Heart right ventricle (tissue), 16 donors: ENCODE measurements at regions not wholly inside any gene's neighbourhood (a gene's known extent, or its start where the extent isn't known, plus 50 kb on each side); places are given as distances from the start of the nearest gene placed in this dataset.

Experiments used
- ATAC-seq, 8 donors: fragments of 200-7000 bp; cut with Tn5 transposase; one replicate each; pipeline ENCODE4 v1.9.1; 2020; ENCODE audit warnings: mild to moderate bottlenecking in 8 of 8, moderate library complexity in 8 of 8, moderate number of reproducible peaks in 1 of 8
- DNase-seq, 2 donors: peaks; one replicate each; pipeline ENCODE4 v3.0.0-alpha.2; 2020
- H3K27ac ChIP-seq, 10 donors: fragments of 200-600 bp; sonication (generic) in 2 of 10; one replicate each; pipeline versions ENCODE4 v1.5.0 to v1.8.0; 2020 to 2022; ENCODE audit warnings: mild to moderate bottlenecking in 3 of 10
- H3K27me3 ChIP-seq, 7 donors: fragments of 200-600 bp; one replicate each; pipeline ENCODE4 v1.8.0; 2021 to 2022; ENCODE audit warnings: mild to moderate bottlenecking in 2 of 7
- H3K36me3 ChIP-seq, 9 donors: fragments of 200-600 bp; sonication (generic) in 1 of 9; one replicate each; pipeline versions ENCODE4 v1.5.0 to v1.8.0; 2020 to 2022; ENCODE audit warnings: mild to moderate bottlenecking in 2 of 9
- H3K4me1 ChIP-seq, 9 donors: fragments of 200-600 bp; sonication (generic) in 1 of 9; one replicate each; pipeline versions ENCODE4 v1.5.0 to v1.8.0; 2020 to 2022; ENCODE audit warnings: mild to moderate bottlenecking in 4 of 9
- H3K4me3 ChIP-seq, 10 donors: fragments of 200-600 bp; sonication (generic) in 2 of 10; one replicate each; pipeline versions ENCODE4 v1.5.0 to v1.8.0; 2020 to 2022; ENCODE audit warnings: mild to moderate bottlenecking in 7 of 10, moderate library complexity in 2 of 10
- H3K9me3 ChIP-seq, 11 donors: fragments of 200-600 bp in 10 of 11; sonication (generic) in 2 of 11; one replicate each; pipeline versions ENCODE4 v1.5.0 to v1.8.0; 2013 to 2022; ENCODE audit warnings: mild to moderate bottlenecking in 2 of 11, control low read depth in 1 of 11, moderate library complexity in 1 of 11
- CTCF ChIP-seq, 9 donors: fragments of 200-600 bp; sonication (generic) in 2 of 9; IDR thresholded peaks; one replicate each; pipeline versions ENCODE4 v1.5.0 to v1.8.0; 2021 to 2022; ENCODE audit warnings: antibody characterized with exemption in 9 of 9, mild to moderate bottlenecking in 5 of 9, moderate library complexity in 1 of 9
- WGBS, 2 donors: extraction: QIAGEN DNeasy Blood & Tissue Kit; methylation state at CpG; one replicate each; pipeline ENCODE4 v1.1.7; 2013; ENCODE audit warnings: inconsistent platforms in 1 of 2; 5-methylcytosine and 5-hydroxymethylcytosine counted together
- intact Hi-C, 10 donors: fragments of 100-400 bp; cut with DNase I; formaldehyde crosslinking; loops; one replicate each; pipeline versions ENCODE4 v1.11.1 to v1.14.2; 2022
- donor health status: Arrhythmogenic right ventricular cardiomyopathy.
- donor health status: ischemic (EF 13 %, LVEDD 7.1; RV severe dilation, severe dysfunction).
- donor health status: healthy with polysubstance abuse.
- donor health status: DM: no; HTN: yes; CAD: no.
- donor health status: DM: no; HTN: no; CAD: no.
- donor health status: ischemic (EF 25% LVEDD 6.9; RV normal size, moderate dysfunction).
- donor health status: ischemic (EF 25% LVEDD 5.7; RV mildly dilated, moderate dysfunction).
- donor health status: healthy.
- donor health status: DM: yes; HTN: yes; CAD: no.
- donor health status: Ischemic cardiomyopathy.
- donor health status: ischemic (EF 35%, LVEDD 5.7; RV mildly dilated, moderate dysfunction).
- donor health status: nonischemic (EF 11% LVEDD 7.7; RV severe dilation, severe dysfunction).
- donor health status: DM: yes; HTN: yes; CAD: no.
- donor health status: PGD.
- donor health status: ischemic (EF 29% LVEDD 5.4; RV normal size, mild dysfunction).
- donor health status: nonischemic (EF 23%, LVEDD 6.1; RV moderate dilation, normal function).

- TF ChIP-seq CTCF (IDR thresholded peaks at IDR 0.05), result no peak
- no peak overlapping the region for H3K4me3 ChIP-seq
- no peak overlapping the region for H3K27ac ChIP-seq
- WGBS, 2 donors, result 72 to 75% methylated on average over 6 of the region's 6 CpGs
- H3K9me3 ChIP-seq, result peaks cover 0 to 3% (median 0%) of the 10 kb centered on the region in 11 donors
- DNase-seq (no peak), ATAC-seq (no peak)
- H3K36me3 ChIP-seq, result no peaks in the 10 kb centered on the region
- intact Hi-C loops, result no loop called here
- no peaks in the 10 kb centered on the region for H3K27me3 ChIP-seq
- H3K4me1 ChIP-seq, result no peaks in the 10 kb centered on the region
Observed at GRCh38 chr14:84544486-84545131, 985.3 kb upstream of the FLRT2 start.

GRCh38 chr14:84546236-84546635 lies 983.7 kb upstream of the FLRT2 start:
- no peak overlapping the region for H3K4me3 ChIP-seq
- peaks cover 0 to 3% (median 0%) of the 10 kb centered on the region in 11 donors for H3K9me3 ChIP-seq
- ATAC-seq (no peak), DNase-seq (no peak)
- TF ChIP-seq CTCF (IDR thresholded peaks at IDR 0.05), result no peak
- intact Hi-C loops, result no loop called here
- H3K27ac ChIP-seq, result no peak overlapping the region
- WGBS, 2 donors, result 75 to 80% methylated on average over 2 of the region's 2 CpGs
- H3K4me1 ChIP-seq, result no peaks in the 10 kb centered on the region
- no peaks in the 10 kb centered on the region for H3K36me3 ChIP-seq
- H3K27me3 ChIP-seq, result no peaks in the 10 kb centered on the region

GRCh38 chr14:84554136-84554535 lies 975.8 kb upstream of the FLRT2 start:
- no peak for TF ChIP-seq CTCF (IDR thresholded peaks at IDR 0.05)
- no peak overlapping the region for H3K4me3 ChIP-seq
- H3K36me3 ChIP-seq, result no peaks in the 10 kb centered on the region
- no peak for ATAC-seq
- WGBS, 2 donors, result 62% methylated on average over 3 of the region's 3 CpGs
- peaks cover 0 to 20% (median 0%) of the 10 kb centered on the region in 11 donors for H3K9me3 ChIP-seq
- peaks cover 0 to 3% (median 0%) of the 10 kb centered on the region in 7 donors for H3K27me3 ChIP-seq
- H3K4me1 ChIP-seq, result no peaks in the 10 kb centered on the region
- no peak for DNase-seq
- intact Hi-C loops, result no loop called here
- H3K27ac ChIP-seq, result no peak overlapping the region

- Histone ChIP-seq H3K4me3 (no peak overlapping the region), H3K9me3 (peaks cover 0 to 19% (median 0%) of the 10 kb centered on the region in 11 donors), H3K27me3 (peaks cover 0 to 3% (median 0%) of the 10 kb centered on the region in 7 donors), H3K4me1 (no peaks in the 10 kb centered on the region), H3K36me3 (no peaks in the 10 kb centered on the region), H3K27ac (no peak overlapping the region)
- 82 to 85% methylated on average over 2 of the region's 2 CpGs for WGBS, 2 donors
- intact Hi-C loops, result no loop called here
- DNase-seq, result no peak
- no peak for ATAC-seq
- TF ChIP-seq CTCF (IDR thresholded peaks at IDR 0.05), result no peak
Observed at GRCh38 chr14:84555493-84555892, 974.5 kb upstream of the FLRT2 start.
